HG03103 (cell line): ENCODE measurements at regions not wholly inside any gene's neighbourhood (a gene's known extent, or its start where the extent isn't known, plus 50 kb on each side); places are given as distances from the start of the nearest gene placed in this dataset.
"Not testable (repeated sequence)": the region's sequence is repeated elsewhere in the genome, so short reads cannot be mapped to it uniquely, and the experiment has no call there.

Source experiments
- ATAC-seq: cut with Tn5 transposase; IDR thresholded peaks from one replicate; pipeline ENCODE4 v1.9.1; 2021; ENCODE audit warnings: low read depth; ENCODE audit not compliant: unreplicated experiment

DNA sequence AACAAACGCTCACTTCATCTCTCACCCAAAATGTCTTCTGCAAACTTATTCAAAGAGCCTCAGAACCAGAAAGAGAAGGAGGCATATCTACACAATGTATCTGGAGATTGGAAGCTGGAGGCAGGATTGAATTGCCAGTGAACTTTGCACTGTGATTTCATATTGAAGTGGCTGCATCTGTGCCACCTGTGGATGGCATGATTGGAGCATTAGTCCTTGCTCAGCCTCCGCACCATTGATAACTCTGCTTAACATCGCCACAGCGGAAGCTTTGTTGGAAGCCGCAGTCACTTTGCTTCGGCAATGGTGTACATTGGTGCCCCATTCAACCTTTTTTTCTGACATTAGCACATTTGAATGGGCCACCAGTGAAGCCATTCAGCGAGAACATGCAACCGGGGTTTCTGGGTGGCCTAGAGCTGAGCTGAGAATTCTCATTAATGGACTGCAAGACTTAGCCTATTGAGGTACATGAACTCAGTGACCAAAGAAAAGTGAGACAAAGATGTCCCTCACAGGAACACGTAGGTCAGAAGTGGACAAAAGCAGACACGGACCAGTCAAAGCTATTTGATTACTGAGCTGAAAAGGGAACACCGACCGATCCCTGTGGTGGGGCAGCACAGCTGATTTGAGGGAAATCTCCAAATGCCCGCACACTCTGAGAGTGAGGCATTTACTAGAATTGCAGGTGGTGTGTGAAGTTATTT, 130.4 kb downstream of the BRMS1L start:
- no peak for ATAC-seq

DNA sequence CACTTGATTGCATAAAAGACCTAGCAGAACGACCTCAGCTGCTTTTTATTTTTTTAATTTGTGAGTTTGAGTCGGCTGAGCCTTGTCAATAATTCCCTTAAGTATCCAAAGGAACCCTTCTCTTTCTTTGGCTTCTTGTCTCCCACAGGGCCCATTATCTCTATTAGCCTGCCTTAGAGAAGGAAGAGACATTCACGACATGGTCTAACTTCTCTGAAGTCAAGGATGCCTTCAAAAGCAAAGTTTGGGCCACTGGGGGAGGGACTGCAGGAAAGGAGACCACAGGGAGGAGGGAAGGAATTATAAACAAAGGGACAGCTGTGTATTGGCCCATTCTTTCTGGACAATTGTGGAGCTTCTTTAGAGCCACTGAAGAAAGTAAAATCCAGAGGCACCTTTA, 126.4 kb downstream of the BRMS1L start:
- no peak for ATAC-seq

DNA sequence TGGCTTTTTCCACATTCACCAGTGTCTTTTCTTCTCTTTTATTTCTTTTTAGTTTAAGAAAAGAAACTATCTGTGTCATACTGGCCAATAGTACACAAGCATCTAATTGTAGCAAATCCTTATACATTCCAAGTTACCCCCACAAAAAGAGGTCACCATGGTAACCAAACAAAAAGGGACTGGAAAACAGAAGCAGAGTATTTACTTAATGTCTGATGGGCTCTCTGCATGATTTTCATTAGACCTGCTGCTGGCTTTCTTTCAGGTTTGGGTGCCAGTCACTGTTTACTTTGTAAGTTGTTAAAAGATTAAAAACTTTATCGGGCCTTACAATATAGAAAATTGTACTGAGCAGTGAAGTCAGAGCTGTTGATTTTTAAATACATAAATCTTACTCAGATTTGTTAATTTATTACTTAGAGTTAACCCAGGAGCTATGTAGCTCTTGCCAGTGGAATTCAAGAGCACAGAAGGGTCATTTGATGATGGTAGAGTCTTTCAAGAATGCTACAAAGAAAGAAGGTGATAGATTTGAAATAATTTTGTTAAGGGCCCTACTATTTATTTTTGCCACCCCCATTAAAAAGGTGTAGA, 123.9 kb downstream of the BRMS1L start:
- no peak for ATAC-seq

DNA sequence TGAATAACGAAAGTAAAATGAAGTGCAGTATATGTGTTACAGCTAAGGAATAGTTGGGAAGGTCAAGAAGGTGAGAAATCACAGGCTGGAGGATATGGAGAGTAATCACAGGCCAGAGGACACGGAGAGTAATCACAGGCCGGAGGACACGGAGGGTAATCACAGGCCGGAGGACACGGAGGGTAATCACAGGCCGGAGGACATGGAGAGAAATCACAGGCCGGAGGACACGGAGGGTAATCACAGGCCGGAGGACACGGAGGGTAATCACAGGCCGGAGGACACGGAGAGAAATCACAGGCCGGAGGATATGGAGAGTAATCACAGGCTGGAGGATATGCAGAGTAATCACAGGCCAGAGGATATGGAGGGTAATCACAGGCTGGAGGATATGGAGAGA, 121.8 kb downstream of the BRMS1L start:
- ATAC-seq = not testable (repeated sequence)

DNA sequence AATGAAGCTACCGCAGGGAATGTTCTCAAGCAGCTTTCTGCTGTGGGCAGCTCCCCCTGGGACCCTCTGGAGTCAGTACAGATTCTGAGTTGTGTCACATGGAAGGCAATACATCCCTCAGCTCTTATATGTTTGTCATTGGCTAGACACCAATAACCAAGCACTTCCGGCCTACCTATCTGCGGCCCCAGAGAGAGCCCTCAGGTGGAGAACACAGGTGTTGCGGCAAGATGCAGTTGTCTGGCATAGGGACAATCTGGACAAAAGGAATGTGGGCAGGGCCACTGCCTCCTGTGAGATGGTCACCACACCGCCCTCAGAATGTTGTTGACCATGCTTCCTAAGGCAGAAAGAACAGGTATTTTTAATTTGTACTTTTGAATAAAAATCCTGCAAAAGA, 118.7 kb downstream of the BRMS1L start:
- ATAC-seq = peak; percentile 62

DNA sequence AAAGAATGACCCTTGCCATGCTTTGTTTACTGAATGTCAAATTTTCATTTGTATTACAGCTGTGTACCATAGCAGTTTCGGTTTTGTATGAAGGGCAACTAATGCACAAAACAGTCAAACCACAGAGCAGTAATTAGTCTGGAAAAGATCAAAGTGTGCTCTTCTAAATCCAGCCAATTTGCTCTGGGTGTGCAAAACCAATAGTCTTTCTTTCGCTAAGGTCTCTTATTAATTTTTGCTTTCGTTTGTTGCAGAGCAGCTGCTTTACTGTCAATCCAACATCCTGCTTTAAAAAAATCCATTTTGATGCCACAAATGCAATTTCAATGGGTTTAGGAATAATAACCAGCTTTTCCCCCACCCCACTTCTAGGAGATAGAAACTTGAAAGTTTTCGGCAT, 114.2 kb downstream of the BRMS1L start:
- ATAC-seq = no peak

DNA sequence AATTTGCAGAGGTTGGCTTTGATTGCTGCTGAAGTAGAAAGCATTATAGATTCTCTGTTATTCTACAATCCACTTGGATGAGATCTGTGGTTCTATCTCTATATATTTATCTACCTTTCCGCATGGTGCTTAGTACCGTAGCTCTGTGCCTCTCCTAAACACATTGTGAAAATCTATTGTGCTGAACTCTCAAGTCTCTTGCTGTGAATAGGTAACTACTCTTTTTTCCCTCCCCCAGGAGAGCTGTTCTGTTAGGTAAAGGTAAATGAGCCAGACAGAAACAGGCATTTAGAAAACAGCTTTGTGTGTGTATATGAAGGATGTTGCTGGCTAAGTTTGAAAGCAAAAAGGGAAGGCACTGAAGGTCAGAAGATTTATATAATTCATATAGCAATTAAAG, 112.6 kb downstream of the BRMS1L start:
- ATAC-seq = no peak

DNA sequence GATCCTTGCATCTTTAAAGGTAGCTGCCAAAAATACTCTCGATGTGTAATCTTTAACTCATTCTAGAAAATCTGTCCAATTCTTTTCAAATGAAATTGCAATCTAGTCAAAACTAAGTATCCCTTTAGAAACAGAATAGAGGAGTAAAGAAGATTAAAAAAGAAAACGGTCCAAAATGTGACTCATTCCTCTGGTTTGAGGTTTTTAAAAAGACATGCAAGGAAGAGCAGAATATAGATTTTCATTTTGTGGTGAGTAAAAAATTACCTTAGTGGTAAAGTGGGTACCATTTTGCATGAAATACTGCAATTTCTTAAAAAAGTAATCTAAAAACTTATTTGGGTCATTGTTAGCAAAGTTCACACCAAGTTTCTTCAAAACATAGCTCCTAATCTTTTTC, 108.4 kb downstream of the BRMS1L start:
- peak; percentile 48 for ATAC-seq

DNA sequence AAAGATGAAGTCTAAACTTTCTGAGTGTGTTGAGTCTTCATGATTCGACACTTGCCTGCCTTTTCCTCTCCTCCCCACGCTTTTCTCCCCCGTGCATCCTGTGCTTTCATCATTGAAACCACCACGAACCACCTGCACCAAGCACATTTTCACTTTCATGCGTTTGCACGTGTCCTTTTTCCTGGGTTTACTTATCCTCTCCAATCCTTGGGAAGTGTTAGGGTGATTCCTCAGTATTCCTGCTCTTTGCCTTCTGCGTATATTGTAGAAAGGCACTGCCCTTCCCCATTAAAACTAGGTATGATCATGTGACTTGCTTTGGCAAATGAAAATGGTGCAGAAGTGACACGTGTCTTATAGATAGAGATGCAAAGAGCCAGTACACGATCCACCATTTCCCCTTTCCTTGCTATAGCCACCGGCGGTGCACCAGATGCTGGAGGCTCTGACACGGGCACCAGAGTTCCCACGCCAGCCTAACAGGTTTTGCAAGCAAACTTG, 106.6 kb downstream of the BRMS1L start:
- peak; percentile 46 for ATAC-seq

DNA sequence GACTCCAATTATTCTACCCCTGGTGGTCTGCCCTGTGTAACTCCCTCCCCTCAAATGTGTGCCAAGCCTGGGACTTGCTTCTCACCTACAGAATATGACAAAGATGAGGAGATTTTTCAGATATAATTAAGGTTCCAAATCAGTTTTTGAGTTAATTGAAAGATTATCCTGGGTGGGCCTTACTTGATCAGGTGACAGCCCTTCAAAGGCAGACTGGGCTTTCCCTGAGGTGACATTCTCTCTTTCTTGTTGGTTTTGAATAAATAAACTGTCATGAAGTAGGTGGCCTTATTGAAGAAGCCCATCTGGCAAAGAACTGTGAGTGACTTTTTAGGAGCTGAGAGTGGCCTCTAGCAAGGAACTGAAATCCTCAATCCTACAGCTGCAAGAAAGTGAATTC, 106.0 kb downstream of the BRMS1L start:
- ATAC-seq = no peak

DNA sequence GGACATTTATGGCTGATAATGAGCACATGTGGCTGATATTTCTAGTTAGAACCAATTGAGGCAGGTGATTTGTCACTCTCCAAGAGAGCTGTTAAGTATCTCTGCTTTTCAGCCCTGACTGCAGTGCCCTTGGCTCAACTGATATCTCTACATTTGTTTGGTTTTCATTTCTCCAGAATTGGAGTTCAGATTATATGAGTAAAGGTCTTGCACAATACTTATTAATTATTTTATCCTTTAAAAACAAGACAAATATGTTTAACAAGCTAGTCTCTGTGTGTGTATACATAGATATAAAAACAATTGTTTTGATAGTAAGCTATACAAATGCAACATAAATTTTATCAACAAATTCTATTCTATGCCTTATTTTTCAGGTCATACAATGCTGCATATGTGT, 105.2 kb downstream of the BRMS1L start:
- no peak for ATAC-seq

DNA sequence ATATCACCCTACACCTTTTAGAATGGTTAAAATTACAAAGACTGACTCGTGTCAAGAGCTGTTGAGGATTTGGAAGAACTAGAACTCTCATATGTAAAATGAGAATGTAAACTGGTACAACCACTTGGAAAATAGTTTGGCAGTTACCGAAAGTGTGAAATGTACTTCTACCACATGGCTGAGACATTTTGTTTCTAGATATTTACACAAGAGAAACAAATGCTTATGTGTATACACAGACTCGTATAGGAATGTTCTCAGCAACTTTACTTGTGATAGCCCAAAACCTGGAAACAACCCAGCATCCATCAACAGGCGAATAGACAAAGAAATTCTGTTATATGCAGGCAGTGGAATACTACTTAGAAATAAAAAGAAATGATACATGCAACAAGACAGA, 103.0 kb downstream of the BRMS1L start:
- ATAC-seq = no peak

DNA sequence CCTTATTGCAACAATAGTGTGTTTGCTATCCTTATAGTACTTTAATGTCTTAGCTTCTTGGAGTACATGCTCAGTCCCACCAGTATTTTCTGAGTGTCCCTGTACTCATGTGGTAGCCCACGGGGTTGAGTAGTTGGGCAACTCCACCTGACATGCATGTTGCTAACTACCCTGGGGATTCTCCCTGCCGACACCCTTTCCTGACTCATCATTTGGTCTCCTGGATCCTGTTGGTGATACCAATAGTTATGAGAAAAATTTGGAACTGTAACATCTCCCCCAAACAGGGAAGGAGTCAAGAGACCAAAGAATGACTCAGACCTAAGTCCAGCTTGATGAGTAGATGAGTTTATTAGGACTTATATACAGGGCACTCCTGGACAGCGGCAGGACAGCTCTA, 101.6 kb downstream of the BRMS1L start:
- no peak for ATAC-seq

DNA sequence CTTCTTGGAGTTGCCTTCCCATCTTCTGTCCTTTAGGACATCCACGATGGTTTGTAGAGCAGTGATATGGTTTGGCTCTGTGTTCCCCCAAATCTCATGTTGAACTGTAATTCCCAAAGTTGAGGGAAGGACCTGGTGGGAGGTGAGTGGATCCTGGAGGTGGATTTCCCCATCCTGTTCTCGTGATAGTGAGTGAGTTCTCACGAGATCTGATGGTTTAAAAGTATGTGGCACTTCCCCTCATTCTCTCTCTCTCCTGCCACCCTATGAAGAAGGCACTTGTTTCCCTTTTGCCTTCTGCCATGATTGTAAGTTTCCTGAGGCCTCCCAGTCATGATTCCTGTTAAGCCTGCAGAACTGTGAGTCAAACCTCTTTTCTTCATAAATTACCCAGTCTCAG, 99.2 kb downstream of the BRMS1L start:
- ATAC-seq = no peak

DNA sequence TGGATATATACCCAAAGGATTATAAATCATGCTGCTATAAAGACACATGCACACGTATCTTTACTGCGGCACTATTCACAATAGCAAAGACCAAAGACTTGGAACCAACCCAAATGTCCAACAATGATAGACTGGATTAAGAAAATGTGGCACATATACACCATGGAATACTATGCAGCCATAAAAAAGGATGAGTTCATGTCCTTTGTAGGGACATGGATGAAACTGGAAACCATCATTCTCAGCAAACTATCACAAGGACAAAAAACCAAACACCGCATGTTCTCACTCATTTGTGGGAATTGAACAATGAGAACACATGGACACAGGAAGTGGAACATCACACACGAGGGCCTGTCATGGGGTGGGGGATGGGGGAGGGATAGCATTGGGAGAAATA, 96.5 kb downstream of the BRMS1L start:
- not testable (repeated sequence) for ATAC-seq

DNA sequence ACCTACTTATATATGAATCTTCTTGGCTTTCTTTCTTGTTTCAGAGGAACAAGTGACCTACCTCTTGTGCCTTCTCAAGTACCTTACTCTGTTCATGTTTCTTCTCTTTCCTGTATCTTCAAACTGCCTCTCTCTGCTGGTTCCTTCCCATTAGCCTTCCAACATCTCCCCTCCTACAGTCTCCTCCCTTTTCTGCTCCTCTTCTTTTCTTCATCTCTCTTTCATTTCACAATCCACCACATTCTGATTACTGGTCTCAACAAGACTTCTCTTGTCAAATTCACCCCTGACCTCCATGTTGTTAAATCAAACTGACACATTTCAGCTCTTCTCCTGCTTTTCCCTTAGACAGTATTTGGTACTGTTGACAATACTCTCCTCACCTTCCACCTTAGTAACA, 95.6 kb downstream of the BRMS1L start:
- ATAC-seq = no peak
